Trophoblast cell (in vitro differentiated cells and primary cell): ENCODE measurements at regions not wholly inside any gene's neighbourhood (a gene's known extent, or its start where the extent isn't known, plus 50 kb on each side); places are given as distances from the start of the nearest gene placed in this dataset.

Source experiments
- DNase-seq, 2 donors: peaks; one replicate each; pipeline ENCODE4 v3.0.0-alpha.2; 2016
- H2AFZ ChIP-seq: 2 replicates; pipeline ENCODE4 v1.6.1; 2013; ENCODE audit warnings: low read length, moderate library complexity, mild to moderate bottlenecking; ENCODE audit not compliant: insufficient read depth, poor library complexity
- H2AK5ac ChIP-seq: 2 replicates; pipeline ENCODE4 v1.6.1; 2013; ENCODE audit warnings: mild to moderate bottlenecking, low read length
- H2BK120ac ChIP-seq: 2 replicates; pipeline ENCODE4 v1.6.1; 2013; ENCODE audit warnings: low read length, mild to moderate bottlenecking, moderate library complexity; ENCODE audit not compliant: insufficient read depth, poor library complexity
- H2BK12ac ChIP-seq: 2 replicates; pipeline ENCODE4 v1.6.1; 2013; ENCODE audit warnings: mild to moderate bottlenecking, low read length, moderate library complexity
- H2BK5ac ChIP-seq: 2 replicates; pipeline ENCODE4 v1.6.1; 2013; ENCODE audit warnings: low read length, low read depth, moderate library complexity, mild to moderate bottlenecking; ENCODE audit not compliant: poor library complexity
- H3K14ac ChIP-seq: 2 replicates; pipeline ENCODE4 v1.6.1; 2013; ENCODE audit warnings: mild to moderate bottlenecking, low read length
- H3K18ac ChIP-seq: 2 replicates; pipeline ENCODE4 v1.6.1; 2013; ENCODE audit warnings: mild to moderate bottlenecking, low read length
- H3K23ac ChIP-seq: 2 replicates; pipeline ENCODE4 v1.6.1; 2013; ENCODE audit warnings: low read length
- H3K27ac ChIP-seq: 2 replicates; pipeline ENCODE4 v1.5.1; 2013; ENCODE audit warnings: low read depth, mild to moderate bottlenecking, inconsistent platforms, low read length, moderate library complexity
- H3K27me3 ChIP-seq: 2 replicates; pipeline ENCODE4 v1.6.1; 2013; ENCODE audit warnings: inconsistent platforms, mild to moderate bottlenecking, low read length, moderate library complexity; ENCODE audit not compliant: insufficient read depth
- H3K36me3 ChIP-seq, 2 experiments: 1 replicate in 1 of 2; 2 replicates in 1 of 2; pipeline ENCODE4 v1.6.1; 2013; ENCODE audit warnings: low read length in 2 of 2, mild to moderate bottlenecking in 2 of 2, moderate library complexity in 1 of 2; ENCODE audit not compliant: insufficient read depth in 2 of 2, control insufficient read depth in 1 of 2
- H3K4ac ChIP-seq: 2 replicates; pipeline ENCODE4 v1.6.1; 2013; ENCODE audit warnings: low read depth, mild to moderate bottlenecking, low read length, moderate library complexity
- H3K4me1 ChIP-seq, 2 experiments: 1 replicate in 1 of 2; 2 replicates in 1 of 2; pipeline ENCODE4 v1.6.1; 2013; ENCODE audit warnings: low read length in 2 of 2, mild to moderate bottlenecking in 2 of 2, moderate library complexity in 1 of 2; ENCODE audit not compliant: insufficient read depth in 2 of 2, control insufficient read depth in 1 of 2
- H3K4me2 ChIP-seq: 2 replicates; pipeline ENCODE4 v1.6.1; 2013; ENCODE audit warnings: inconsistent platforms, mild to moderate bottlenecking, low read length, moderate library complexity
- H3K4me3 ChIP-seq: 2 replicates; pipeline ENCODE4 v1.5.1; 2013; ENCODE audit warnings: mild to moderate bottlenecking, low read depth, low read length, inconsistent platforms
- H3K79me1 ChIP-seq: one replicate; pipeline ENCODE4 v1.6.1; 2013; ENCODE audit warnings: low read length
- H3K79me2 ChIP-seq: 2 replicates; pipeline ENCODE4 v1.6.1; 2013; ENCODE audit warnings: low read length, mild to moderate bottlenecking; ENCODE audit not compliant: control insufficient read depth, insufficient read depth, poor library complexity
- H3K9ac ChIP-seq: 2 replicates; pipeline ENCODE4 v1.6.1; 2013; ENCODE audit warnings: mild to moderate bottlenecking, low read length
- H3K9me3 ChIP-seq: 2 replicates; pipeline ENCODE4 v1.6.1; 2013; ENCODE audit warnings: low read depth, mild to moderate bottlenecking, control low read depth, inconsistent platforms, low read length; ENCODE audit not compliant: insufficient read depth
- H4K12ac ChIP-seq: 2 replicates; pipeline ENCODE4 v1.6.1; 2013; ENCODE audit warnings: low read depth, mild to moderate bottlenecking, low read length, moderate library complexity
- H4K8ac ChIP-seq: 2 replicates; pipeline ENCODE4 v1.6.1; 2013; ENCODE audit warnings: low read depth, mild to moderate bottlenecking, low read length, moderate library complexity
- H4K91ac ChIP-seq: one replicate; pipeline ENCODE4 v1.6.1; 2013; ENCODE audit warnings: low read depth, mild to moderate bottlenecking, low read length, moderate library complexity
- WGBS: extraction: QIAGEN DNeasy Blood & Tissue Kit; methylation state at CpG from one replicate; pipeline ENCODE4 v1.1.7; 2013; ENCODE audit warnings: missing lambda C conversion rate; ENCODE audit not compliant: insufficient read length, insufficient coverage; ENCODE audit errors: extremely low coverage; 5-methylcytosine and 5-hydroxymethylcytosine counted together

DNA sequence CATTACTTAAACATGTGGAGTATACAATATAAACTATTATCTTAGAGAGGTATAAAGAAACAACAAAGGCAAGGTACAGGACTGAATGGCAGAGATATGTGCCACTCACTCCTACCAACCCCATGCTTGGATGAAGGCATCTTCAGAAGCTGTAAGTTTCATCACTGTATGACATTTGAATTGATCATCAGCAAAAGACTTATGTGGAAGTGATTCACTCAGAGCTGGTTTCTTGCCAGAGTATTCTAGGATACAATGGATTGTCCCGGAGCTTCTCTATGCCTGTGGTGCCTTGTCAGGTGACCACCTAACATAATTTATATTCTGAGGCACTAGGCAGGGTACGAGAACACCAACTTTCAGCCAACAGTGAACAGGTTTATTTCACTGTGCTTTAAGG, 392.2 kb downstream of the PPP1R2C start:
- Histone ChIP-seq H3K9ac (no peak overlapping the region), H4K12ac (no peak overlapping the region), H2AFZ (no peak overlapping the region), H3K4me3 (no peak overlapping the region), H3K4ac (no peak overlapping the region), H3K36me3 (no peaks in the 10 kb centered on the region), H4K8ac (no peak overlapping the region), H3K79me1 (no peaks in the 10 kb centered on the region), H2BK12ac (no peak overlapping the region), H2AK5ac (no peak overlapping the region), H3K27me3 (no peaks in the 10 kb centered on the region), H4K91ac (no peak overlapping the region), H3K4me1 (no peaks in the 10 kb centered on the region), H2BK5ac (no peak overlapping the region), H3K23ac (no peak overlapping the region), H3K79me2 (no peaks in the 10 kb centered on the region), H3K4me2 (no peak overlapping the region), H3K14ac (no peak overlapping the region), H3K18ac (no peak overlapping the region), H3K9me3 (no peaks in the 10 kb centered on the region), H2BK120ac (no peak overlapping the region), H3K27ac (no peak overlapping the region)
- no peak for DNase-seq
- no CpG with 5 or more reads among the region's 2 CpGs for WGBS

DNA sequence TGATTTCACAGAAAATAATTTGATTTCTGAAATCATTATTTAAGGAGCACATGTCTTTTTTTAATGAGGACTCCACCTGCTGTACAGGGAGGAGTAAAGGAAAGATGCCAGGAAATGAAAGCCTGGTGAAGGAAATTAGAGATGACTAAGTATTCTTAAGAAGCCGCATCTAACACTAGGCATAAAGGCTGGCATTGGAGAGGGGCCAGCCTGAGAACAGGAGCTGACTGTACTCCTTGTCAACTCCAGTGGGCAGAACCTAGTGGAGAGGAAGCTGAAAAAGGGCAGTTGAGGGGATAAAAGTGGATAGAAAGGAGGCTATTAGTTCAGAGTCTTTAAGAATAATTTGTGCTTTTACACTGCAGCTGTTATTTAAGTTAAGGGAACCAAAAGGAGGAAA, 393.0 kb downstream of the PPP1R2C start:
- Histone ChIP-seq H3K79me1 (no peaks in the 10 kb centered on the region), H3K27me3 (no peaks in the 10 kb centered on the region), H4K8ac (no peak overlapping the region), H4K12ac (no peak overlapping the region), H4K91ac (no peak overlapping the region), H3K14ac (no peak overlapping the region), H3K79me2 (no peaks in the 10 kb centered on the region), H3K27ac (no peak overlapping the region), H3K4me1 (no peaks in the 10 kb centered on the region), H2AK5ac (no peak overlapping the region), H2BK12ac (no peak overlapping the region), H3K9me3 (no peaks in the 10 kb centered on the region), H3K4me3 (no peak overlapping the region), H3K9ac (no peak overlapping the region), H3K4ac (no peak overlapping the region), H3K18ac (no peak overlapping the region), H3K23ac (no peak overlapping the region), H2BK120ac (no peak overlapping the region), H3K36me3 (no peaks in the 10 kb centered on the region), H2AFZ (no peak overlapping the region), H3K4me2 (no peak overlapping the region), H2BK5ac (no peak overlapping the region)
- no CpG with 5 or more reads among the region's 1 CpG for WGBS
- no peak for DNase-seq

DNA sequence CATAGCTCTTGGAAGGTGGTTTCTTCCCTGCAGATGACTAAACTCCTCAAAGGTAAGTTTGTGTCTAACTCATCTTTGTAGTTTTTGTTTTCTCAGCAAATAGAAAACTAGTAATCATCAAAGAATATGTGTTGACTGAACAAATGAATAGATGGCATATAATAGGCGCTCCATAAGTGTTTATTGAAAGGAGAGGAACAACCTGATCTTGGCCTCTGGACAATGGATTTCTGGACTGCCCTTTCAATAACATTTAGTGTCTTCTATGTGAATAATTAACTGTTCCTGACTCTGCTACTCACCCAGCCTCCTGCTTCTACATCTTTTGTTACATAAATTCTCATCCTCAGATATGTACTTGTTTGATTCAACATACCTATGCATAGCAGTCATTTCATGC, 399.1 kb downstream of the PPP1R2C start:
- no peaks in the 10 kb centered on the region for H3K9me3 ChIP-seq
- H3K9ac ChIP-seq: no peak overlapping the region
- no peak overlapping the region for H2BK12ac ChIP-seq
- no peak overlapping the region for H2AK5ac ChIP-seq
- H2BK120ac ChIP-seq: no peak overlapping the region
- no peaks in the 10 kb centered on the region for H3K36me3 ChIP-seq
- no peak overlapping the region for H4K8ac ChIP-seq
- H3K18ac ChIP-seq: no peak overlapping the region
- H3K27ac ChIP-seq: no peak overlapping the region
- H3K79me2 ChIP-seq: no peaks in the 10 kb centered on the region
- H3K79me1 ChIP-seq: no peaks in the 10 kb centered on the region
- H3K4me3 ChIP-seq: no peak overlapping the region
- WGBS: no CpG with 5 or more reads among the region's 1 CpG
- H2BK5ac ChIP-seq: no peak overlapping the region
- no peak overlapping the region for H3K14ac ChIP-seq
- no peak overlapping the region for H4K12ac ChIP-seq
- H3K4me1 ChIP-seq: no peaks in the 10 kb centered on the region
- no peak overlapping the region for H3K4ac ChIP-seq
- no peaks in the 10 kb centered on the region for H3K27me3 ChIP-seq
- no peak for DNase-seq
- H2AFZ ChIP-seq: no peak overlapping the region
- no peak overlapping the region for H4K91ac ChIP-seq
- H3K23ac ChIP-seq: no peak overlapping the region
- no peak overlapping the region for H3K4me2 ChIP-seq

DNA sequence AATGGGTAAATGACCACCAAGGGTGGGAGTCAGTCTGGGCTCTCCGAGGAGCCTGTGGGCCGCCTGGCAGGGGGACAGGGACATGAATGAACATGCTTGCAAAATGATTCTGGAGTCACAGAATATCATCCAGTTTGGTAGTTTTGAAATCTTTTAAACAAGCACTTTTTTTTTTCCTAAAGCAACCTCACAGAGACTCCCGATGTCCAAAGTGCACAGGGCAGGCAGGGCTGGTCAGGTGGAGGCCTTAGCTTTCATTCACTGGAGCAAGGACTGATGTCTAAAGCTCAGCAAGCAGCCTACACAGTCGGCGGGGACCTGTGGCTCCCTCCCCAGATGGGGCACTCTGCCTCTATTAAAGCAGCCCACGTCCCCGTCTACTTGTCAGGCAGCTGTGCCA, 402.9 kb downstream of the PPP1R2C start:
- Histone ChIP-seq H2BK12ac (no peak overlapping the region), H3K27ac (no peak overlapping the region), H3K4ac (no peak overlapping the region), H2BK5ac (no peak overlapping the region), H3K4me2 (no peak overlapping the region), H2BK120ac (no peak overlapping the region), H3K18ac (no peak overlapping the region), H3K4me1 (no peaks in the 10 kb centered on the region), H3K9me3 (no peaks in the 10 kb centered on the region), H2AFZ (no peak overlapping the region), H2AK5ac (no peak overlapping the region), H3K4me3 (no peak overlapping the region), H3K36me3 (no peaks in the 10 kb centered on the region), H3K79me2 (no peaks in the 10 kb centered on the region), H3K27me3 (no peaks in the 10 kb centered on the region), H4K12ac (no peak overlapping the region), H3K14ac (no peak overlapping the region), H4K91ac (no peak overlapping the region), H3K79me1 (no peaks in the 10 kb centered on the region), H4K8ac (no peak overlapping the region), H3K23ac (no peak overlapping the region), H3K9ac (no peak overlapping the region)
- WGBS: no CpG with 5 or more reads among the region's 7 CpGs
- DNase-seq: no peak
